PC-9 (cell line): ENCODE measurements at regions not wholly inside any gene's neighbourhood (a gene's known extent, or its start where the extent isn't known, plus 50 kb on each side); places are given as distances from the start of the nearest gene placed in this dataset.

Source experiments
- CTCF ChIP-seq: fragments of 200-600 bp; sonication (generic); conservative IDR thresholded peaks from 2 replicates; pipeline ENCODE4 v1.6.1; 2017; ENCODE audit warnings: mixed run types, antibody characterized with exemption, mild to moderate bottlenecking, moderate library complexity
- EZH2 ChIP-seq: fragments of 200-600 bp; sonication (generic); IDR thresholded peaks from 2 replicates; pipeline ENCODE4 v1.8.0; 2017; ENCODE audit warnings: antibody characterized with exemption, low read depth

- TF ChIP-seq CTCF, result no peak
- no peak for TF ChIP-seq EZH2
These were observed 1285.9 kb upstream of the CELF4 start for GRCh38 chr18:38851526-38851925.
